IMR-90 (cell line): ENCODE measurements at regions not wholly inside any gene's neighbourhood (a gene's known extent, or its start where the extent isn't known, plus 50 kb on each side); places are given as distances from the start of the nearest gene placed in this dataset.

Experiments
- BHLHE40 ChIP-seq: fragments of 150-350 bp; IDR thresholded peaks from 2 replicates; pipeline ENCODE4 v1.6.1; 2016; ENCODE audit warnings: mild to moderate bottlenecking, low read depth, low read length
- CEBPB ChIP-seq: IDR thresholded peaks from 2 replicates; pipeline ENCODE4 v1.6.1; 2012; ENCODE audit warnings: low read depth, low read length, improper control_type of control experiment
- POLR2A ChIP-seq: IDR thresholded peaks from 2 replicates; pipeline ENCODE4 v1.6.1; 2012; ENCODE audit warnings: mild to moderate bottlenecking, low read depth, low read length
- RAD21 ChIP-seq: IDR thresholded peaks from 2 replicates; pipeline ENCODE4 v1.6.1; 2012; ENCODE audit warnings: low read length, improper control_type of control experiment
- RFX5 ChIP-seq: IDR thresholded peaks from 2 replicates; pipeline ENCODE4 v1.8.0; 2012; ENCODE audit warnings: low read depth, mild to moderate bottlenecking, low read length, moderate library complexity
- TF ChIP-seq, protein P1 (sequence below): conservative IDR thresholded peaks from 2 replicates; pipeline ENCODE4 v1.5.1; 2012; ENCODE audit warnings: mild to moderate bottlenecking, low read depth, low read length, improper control_type of control experiment
- TF ChIP-seq, protein P2 (sequence below): fragments of 150-350 bp; IDR thresholded peaks from 2 replicates; pipeline ENCODE4 v1.6.1; 2017; ENCODE audit warnings: mild to moderate bottlenecking, antibody characterized with exemption, low read length, low read depth

DNA sequence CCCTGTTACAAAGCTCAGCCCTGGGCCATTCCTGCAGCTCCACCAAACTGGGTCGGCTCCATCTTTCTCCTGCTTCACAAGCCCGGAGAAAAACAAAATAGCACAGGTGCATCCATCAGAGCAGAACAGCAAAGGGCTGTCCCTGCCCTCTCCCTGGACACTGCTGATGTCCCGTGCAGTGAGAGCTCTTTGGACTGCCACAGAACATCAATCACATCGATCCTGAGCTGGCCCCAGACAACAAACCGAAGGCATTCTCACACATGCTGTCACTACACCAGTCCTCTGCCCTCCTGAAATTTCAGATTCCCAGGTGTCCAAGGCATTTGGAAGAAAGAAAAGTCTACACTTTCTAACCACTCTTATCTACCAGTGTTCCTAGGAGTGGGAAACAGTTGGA lies 427.1 kb upstream of the ZMIZ1 start:
- TF ChIP-seq BHLHE40 = no peak
- TF ChIP-seq, protein P1, sequence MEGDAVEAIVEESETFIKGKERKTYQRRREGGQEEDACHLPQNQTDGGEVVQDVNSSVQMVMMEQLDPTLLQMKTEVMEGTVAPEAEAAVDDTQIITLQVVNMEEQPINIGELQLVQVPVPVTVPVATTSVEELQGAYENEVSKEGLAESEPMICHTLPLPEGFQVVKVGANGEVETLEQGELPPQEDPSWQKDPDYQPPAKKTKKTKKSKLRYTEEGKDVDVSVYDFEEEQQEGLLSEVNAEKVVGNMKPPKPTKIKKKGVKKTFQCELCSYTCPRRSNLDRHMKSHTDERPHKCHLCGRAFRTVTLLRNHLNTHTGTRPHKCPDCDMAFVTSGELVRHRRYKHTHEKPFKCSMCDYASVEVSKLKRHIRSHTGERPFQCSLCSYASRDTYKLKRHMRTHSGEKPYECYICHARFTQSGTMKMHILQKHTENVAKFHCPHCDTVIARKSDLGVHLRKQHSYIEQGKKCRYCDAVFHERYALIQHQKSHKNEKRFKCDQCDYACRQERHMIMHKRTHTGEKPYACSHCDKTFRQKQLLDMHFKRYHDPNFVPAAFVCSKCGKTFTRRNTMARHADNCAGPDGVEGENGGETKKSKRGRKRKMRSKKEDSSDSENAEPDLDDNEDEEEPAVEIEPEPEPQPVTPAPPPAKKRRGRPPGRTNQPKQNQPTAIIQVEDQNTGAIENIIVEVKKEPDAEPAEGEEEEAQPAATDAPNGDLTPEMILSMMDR = no peak
- no peak for TF ChIP-seq CEBPB
- no peak for TF ChIP-seq RAD21
- TF ChIP-seq, protein P2, sequence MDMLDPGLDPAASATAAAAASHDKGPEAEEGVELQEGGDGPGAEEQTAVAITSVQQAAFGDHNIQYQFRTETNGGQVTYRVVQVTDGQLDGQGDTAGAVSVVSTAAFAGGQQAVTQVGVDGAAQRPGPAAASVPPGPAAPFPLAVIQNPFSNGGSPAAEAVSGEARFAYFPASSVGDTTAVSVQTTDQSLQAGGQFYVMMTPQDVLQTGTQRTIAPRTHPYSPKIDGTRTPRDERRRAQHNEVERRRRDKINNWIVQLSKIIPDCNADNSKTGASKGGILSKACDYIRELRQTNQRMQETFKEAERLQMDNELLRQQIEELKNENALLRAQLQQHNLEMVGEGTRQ = no peak
- no peak for TF ChIP-seq RFX5
- TF ChIP-seq POLR2A = no peak
